ENCODE measurements at regions not wholly inside any gene's neighbourhood (a gene's known extent, or its start where the extent isn't known, plus 50 kb on each side); places are given as distances from the start of the nearest gene placed in this dataset.

- no peak for DNase-seq
Observed at GRCh38 chr11:44493383-44493782, 72.1 kb upstream of the CD82 start.

GRCh38 chr11:44493930-44494329 lies 71.5 kb upstream of the CD82 start:
- DNase-seq = no peak

- no peak for DNase-seq
Observed at GRCh38 chr11:44494785-44495184, 70.7 kb upstream of the CD82 start.

- DNase-seq = no peak
Observed at GRCh38 chr11:44496391-44496790, 69.1 kb upstream of the CD82 start.

GRCh38 chr11:44498089-44498871 lies 67.2 kb upstream of the CD82 start:
- DNase-seq = peak in 1 of 2 donors; percentile 69

- no peak for DNase-seq
Observed at GRCh38 chr11:44502506-44502905, 63.0 kb upstream of the CD82 start.

- DNase-seq = no peak
Observed at GRCh38 chr11:44505581-44506054, 59.8 kb upstream of the CD82 start.

GRCh38 chr11:44506375-44507016 lies 59.0 kb upstream of the CD82 start:
- DNase-seq = no peak

GRCh38 chr11:44507491-44507890 lies 58.0 kb upstream of the CD82 start:
- DNase-seq = no peak

- DNase-seq = no peak
Observed at GRCh38 chr11:44507896-44508445, 57.5 kb upstream of the CD82 start.

- no peak for DNase-seq
Observed at GRCh38 chr11:44509296-44509695, 56.2 kb upstream of the CD82 start.

GRCh38 chr11:44510372-44510771 lies 55.1 kb upstream of the CD82 start:
- no peak for DNase-seq

GRCh38 chr11:44512818-44513217 lies 52.6 kb upstream of the CD82 start:
- DNase-seq = no peak

GRCh38 chr11:44515048-44515447 lies 50.4 kb upstream of the CD82 start:
- no peak for DNase-seq
